ENCODE measurements at regions not wholly inside any gene's neighbourhood (a gene's known extent, or its start where the extent isn't known, plus 50 kb on each side); places are given as distances from the start of the nearest gene placed in this dataset.

DNA sequence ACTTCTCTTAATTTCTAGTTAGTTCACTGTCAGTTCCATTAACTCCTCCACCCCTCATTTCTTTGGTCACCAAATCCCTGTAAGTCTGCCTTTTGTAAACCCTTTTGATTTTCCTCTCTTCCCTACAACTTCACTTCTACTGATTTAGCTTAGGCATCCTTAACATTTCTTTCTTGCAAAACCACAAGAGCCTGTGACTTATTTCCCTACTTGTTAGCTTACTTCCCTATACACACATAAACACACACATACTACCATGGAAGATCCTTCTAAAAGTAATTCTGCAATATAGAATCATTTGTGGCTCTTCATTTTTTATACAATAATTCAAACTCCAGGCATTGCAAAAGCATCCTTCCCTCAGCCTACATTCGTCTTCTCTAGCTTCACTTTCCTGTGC is 494.3 kb upstream of the USP15 start:
- DNase-seq (ENCODE audit: low read depth in 2 of 2) = no peak

GRCh38 chr12:61780435-61780834 is 479.8 kb upstream of the USP15 start:
- DNase-seq (ENCODE audit: low read depth in 2 of 2) = no peak

GRCh38 chr12:61781021-61781581 is 479.1 kb upstream of the USP15 start:
- DNase-seq (ENCODE audit: low read depth in 2 of 2) = no peak

- DNase-seq (ENCODE audit: low read depth in 2 of 2) = no peak
These were observed 463.4 kb upstream of the USP15 start for GRCh38 chr12:61796846-61797245.

- no peak for DNase-seq (ENCODE audit: low read depth in 2 of 2)
These were observed 462.9 kb upstream of the USP15 start for GRCh38 chr12:61797266-61797665.

GRCh38 chr12:61798778-61799177 is 461.4 kb upstream of the USP15 start:
- DNase-seq (ENCODE audit: low read depth in 2 of 2) = no peak

DNA sequence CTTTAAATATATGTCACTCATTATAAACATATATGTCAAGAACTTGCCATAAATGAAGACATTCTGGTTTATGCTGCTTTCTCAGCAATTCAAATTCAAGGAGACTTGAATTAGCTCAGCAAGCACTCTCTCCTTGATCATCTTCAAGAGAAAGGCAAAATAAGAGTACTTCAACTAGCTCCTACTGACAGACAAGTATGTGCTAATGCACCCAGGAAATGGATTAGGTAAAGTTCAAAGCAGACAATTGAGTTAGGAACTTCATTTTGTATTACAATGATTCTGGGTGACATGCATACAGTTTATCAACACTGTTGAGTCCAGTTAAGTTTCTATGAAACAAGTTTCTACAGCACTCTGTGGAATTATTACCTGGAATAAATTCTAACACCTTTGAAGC is 455.9 kb upstream of the USP15 start:
- no peak for DNase-seq (ENCODE audit: low read depth in 2 of 2)

DNA sequence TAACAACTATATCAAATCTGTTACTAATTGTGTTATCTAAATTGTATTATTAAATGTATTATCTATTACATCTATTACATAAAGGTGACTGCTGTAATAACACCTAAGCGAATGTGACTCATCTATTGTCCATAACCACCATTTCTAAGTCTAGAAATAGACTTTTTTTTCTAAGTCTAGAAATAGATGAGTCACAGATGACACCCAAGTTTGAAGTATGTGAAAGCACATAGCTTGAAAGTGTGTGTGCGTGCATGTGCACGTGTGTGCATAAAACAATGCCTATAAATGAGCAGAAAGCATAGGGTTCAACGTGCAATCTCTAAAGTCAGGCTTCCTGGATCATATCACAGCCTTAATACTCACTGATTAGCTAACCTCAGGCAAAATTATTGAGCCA is 451.3 kb upstream of the USP15 start:
- no peak for DNase-seq (ENCODE audit: low read depth in 2 of 2)

DNA sequence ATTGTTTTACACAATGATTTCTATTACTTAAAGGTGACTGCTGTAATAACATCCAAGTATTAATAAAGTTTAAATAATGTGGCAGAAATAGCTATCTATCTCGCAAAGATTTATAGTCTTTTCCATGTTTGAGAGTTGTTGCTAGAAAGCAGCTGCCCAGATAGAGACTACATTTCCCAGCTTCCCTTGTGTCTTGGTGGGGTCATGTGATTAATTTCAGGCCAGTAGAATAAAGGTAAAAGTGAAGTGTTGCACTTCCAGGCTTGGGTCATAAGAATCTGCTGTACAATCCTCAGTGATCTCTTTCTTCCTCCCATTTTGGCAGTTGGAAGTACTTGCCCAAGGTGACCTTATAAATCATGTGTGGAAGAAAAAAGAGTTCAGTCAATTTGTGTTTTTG is 449.7 kb upstream of the USP15 start:
- no peak for DNase-seq (ENCODE audit: low read depth in 2 of 2)

GRCh38 chr12:61821381-61821780 is 438.8 kb upstream of the USP15 start:
- no peak for DNase-seq (ENCODE audit: low read depth in 2 of 2)

DNA sequence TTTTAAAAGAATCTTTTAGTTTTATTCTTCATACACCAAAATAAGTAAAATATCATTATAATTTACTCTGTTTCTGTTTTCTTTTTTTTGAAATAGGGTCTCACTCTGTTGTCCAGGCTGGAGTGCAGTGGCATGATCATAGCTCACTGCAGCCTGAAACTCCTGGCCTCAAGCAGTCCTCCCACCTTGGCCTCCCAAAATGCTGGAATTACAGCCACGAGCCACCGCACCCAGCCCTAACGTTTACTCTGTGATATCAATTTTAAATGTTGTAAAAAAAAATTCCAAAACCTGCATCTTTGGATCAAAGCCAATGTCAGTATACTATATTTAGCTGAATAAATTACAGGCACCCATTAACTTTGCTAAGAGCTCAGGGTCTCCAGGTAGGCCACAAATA is 437.1 kb upstream of the USP15 start:
- DNase-seq (ENCODE audit: low read depth in 2 of 2) = no peak

- DNase-seq (ENCODE audit: low read depth in 2 of 2) = no peak
These were observed 413.4 kb upstream of the USP15 start for GRCh38 chr12:61846765-61847164.

GRCh38 chr12:61848893-61849292 is 411.3 kb upstream of the USP15 start:
- no peak for DNase-seq (ENCODE audit: low read depth in 2 of 2)

GRCh38 chr12:61853945-61854344 is 406.3 kb upstream of the USP15 start:
- no peak for DNase-seq (ENCODE audit: low read depth in 2 of 2)

DNA sequence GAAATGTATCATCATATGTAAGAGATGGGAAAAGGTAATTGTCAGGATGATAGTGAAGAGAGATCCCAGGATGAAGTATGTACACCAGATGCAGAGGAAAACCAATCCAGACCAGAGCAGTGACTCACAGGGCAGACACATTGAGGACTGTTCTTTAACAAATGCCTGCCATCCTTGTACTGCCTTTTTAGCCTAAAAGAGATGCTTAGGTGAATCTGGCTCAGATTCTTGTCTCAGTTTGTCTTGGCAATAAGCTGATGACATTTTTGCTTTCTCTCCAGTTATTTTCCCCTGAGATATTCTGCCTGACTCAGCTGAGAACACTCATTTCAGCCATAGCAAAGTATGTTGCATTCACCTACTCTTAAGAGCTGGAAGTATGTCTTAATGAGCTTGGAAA is 405.3 kb upstream of the USP15 start:
- DNase-seq (ENCODE audit: low read depth in 2 of 2) = no peak

DNA sequence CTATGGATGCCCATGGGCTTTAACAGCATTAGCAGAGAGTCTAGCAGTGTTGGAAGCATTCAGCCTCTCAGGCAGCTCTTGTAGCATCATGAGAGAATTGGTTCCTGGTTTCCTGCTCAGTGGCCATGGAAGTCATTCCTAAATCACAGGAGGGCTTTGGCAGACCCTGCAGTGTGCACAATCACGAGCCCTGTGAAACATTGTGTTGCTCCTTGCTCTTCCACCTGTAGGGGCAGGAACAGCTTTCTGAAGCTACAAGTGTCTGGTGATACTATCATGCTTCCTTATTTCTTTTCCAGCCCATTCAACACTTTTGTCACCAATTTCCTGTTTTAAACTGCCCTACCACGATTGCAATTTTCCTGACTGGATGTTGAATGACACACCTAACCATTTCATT is 402.2 kb upstream of the USP15 start:
- no peak for DNase-seq (ENCODE audit: low read depth in 2 of 2)

GRCh38 chr12:61860451-61860850 is 399.8 kb upstream of the USP15 start:
- DNase-seq (ENCODE audit: low read depth in 2 of 2) = no peak

DNA sequence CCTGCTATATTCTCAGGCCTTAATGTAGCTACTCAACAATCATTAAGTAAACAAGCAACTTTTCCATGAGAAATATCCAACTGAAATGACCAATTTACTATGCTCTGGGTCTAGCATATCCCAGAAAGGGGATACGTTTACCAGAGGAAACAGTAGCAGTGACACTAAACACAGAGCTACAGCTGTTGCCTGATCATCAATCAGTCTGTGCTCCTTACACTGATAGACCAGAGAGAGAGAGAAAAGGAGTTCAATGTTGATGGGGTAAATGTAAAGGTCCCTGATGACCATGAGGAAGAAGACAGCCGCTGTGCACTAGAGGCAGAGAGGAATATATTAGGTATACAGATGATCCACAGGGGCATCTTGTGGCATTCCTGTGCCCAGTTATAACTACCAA is 397.2 kb upstream of the USP15 start:
- DNase-seq (ENCODE audit: low read depth in 2 of 2) = no peak

GRCh38 chr12:61863811-61864210 is 396.4 kb upstream of the USP15 start:
- DNase-seq (ENCODE audit: low read depth in 2 of 2) = no peak

- no peak for DNase-seq (ENCODE audit: low read depth in 2 of 2)
These were observed 390.4 kb upstream of the USP15 start for GRCh38 chr12:61869796-61870195.

- no peak for DNase-seq (ENCODE audit: low read depth in 2 of 2)
These were observed 389.3 kb upstream of the USP15 start for GRCh38 chr12:61870658-61871484.

DNA sequence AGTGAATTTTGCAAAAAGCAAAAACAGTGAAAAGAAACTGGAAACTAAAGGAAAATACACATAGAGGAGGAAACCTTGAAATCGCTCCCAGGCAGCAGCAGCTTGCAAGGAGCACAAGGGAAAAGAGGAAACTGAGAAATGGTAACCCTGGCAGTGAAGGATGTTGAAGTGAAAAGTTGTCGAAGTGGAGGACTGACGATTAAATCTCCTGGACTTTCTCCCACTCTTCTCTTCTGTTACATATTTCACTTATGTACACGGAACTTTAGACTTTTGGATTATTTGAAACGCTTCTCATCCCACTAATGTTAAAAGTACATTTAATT is 388.8 kb upstream of the USP15 start:
- DNase-seq (ENCODE audit: low read depth in 2 of 2) = no peak

DNA sequence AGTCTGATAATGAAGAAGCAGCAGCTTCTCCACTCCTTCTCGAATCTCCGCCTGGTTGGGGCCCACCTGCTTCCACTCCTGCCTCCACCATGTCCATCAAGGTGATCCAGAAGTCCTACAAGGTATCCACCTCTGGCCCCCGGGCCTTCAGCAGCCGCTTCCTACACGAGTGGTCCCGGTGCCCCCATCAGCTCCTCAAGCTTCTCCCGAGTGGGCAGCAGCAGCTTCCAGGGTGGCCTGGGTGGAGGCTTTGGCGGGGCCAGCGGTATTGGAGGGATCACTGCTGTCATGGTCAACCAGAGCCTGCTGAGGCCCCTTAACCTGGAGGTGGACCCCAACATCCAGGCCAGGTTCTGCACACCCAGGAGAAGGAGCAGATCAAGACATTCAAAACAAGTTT is 381.0 kb upstream of the USP15 start:
- no peak for DNase-seq (ENCODE audit: low read depth in 2 of 2)

DNA sequence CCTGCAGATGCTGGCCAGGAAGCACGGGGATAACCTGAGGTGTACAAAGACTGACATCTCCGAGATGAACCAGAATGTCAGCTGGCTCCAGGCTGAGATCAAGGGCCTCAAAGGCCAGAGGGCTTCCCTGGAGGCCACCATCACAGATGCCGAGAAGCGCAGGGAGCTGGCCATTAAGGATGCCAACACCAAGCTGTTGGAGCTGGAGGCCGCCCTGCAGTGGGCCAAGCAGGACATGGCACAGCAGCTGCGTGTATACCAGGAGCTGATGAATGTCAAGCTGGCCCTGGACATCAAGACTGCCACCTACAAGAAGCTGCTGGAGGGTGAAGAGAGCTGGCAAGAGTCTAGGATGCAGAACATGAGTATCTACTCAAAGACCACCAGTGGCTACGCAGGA is 380.0 kb upstream of the USP15 start:
- no peak for DNase-seq (ENCODE audit: low read depth in 2 of 2)
